GM12864 (cell line): ENCODE measurements at regions not wholly inside any gene's neighbourhood (a gene's known extent, or its start where the extent isn't known, plus 50 kb on each side); places are given as distances from the start of the nearest gene placed in this dataset.

Experiments
- DNase-seq: peaks from one replicate; pipeline ENCODE4 v3.0.0-alpha.2; 2011; ENCODE audit warnings: low read depth
- H3K4me3 ChIP-seq: 2 replicates; pipeline ENCODE4 v1.5.1; 2011; ENCODE audit warnings: mild to moderate bottlenecking, low read depth, low read length, control low read depth
- CTCF ChIP-seq: IDR thresholded peaks from 2 replicates; pipeline ENCODE4 v1.5.1; 2011; ENCODE audit warnings: low read depth, mild to moderate bottlenecking, moderate library complexity, low read length, control low read depth, inconsistent platforms; ENCODE audit errors: missing control alignments

GRCh38 chr12:98058213-98058612 is 457.2 kb upstream of the TMPO start:
- no peak overlapping the region for H3K4me3 ChIP-seq
- DNase-seq: no peak
- no peak for TF ChIP-seq CTCF

- DNase-seq: no peak
- TF ChIP-seq CTCF: no peak
- H3K4me3 ChIP-seq: no peak overlapping the region
These were observed 456.6 kb upstream of the TMPO start for GRCh38 chr12:98058838-98059237.

- no peak overlapping the region for H3K4me3 ChIP-seq
- TF ChIP-seq CTCF: no peak
- DNase-seq: no peak
These were observed 455.6 kb upstream of the TMPO start for GRCh38 chr12:98059659-98060343.

- no peak overlapping the region for H3K4me3 ChIP-seq
- DNase-seq: no peak
- TF ChIP-seq CTCF: no peak
These were observed 455.0 kb upstream of the TMPO start for GRCh38 chr12:98060411-98060810.

GRCh38 chr12:98062464-98063245 is 452.7 kb upstream of the TMPO start:
- no peak overlapping the region for H3K4me3 ChIP-seq
- DNase-seq: no peak
- no peak for TF ChIP-seq CTCF

GRCh38 chr12:98064501-98064900 is 450.9 kb upstream of the TMPO start:
- no peak for TF ChIP-seq CTCF
- DNase-seq: no peak
- H3K4me3 ChIP-seq: no peak overlapping the region
